ENCODE measurements at regions not wholly inside any gene's neighbourhood (a gene's known extent, or its start where the extent isn't known, plus 50 kb on each side); places are given as distances from the start of the nearest gene placed in this dataset.

GRCh38 chr19:31681121-31681520, 331.9 kb upstream of the TSHZ3 start:
- Mint-ChIP-seq H3K36me3 (no peaks in the 10 kb centered on the region), H3K9me3 (peaks cover 23% of the 10 kb centered on the region), H3K27me3 (peaks cover 2% of the 10 kb centered on the region), H3K4me3 (no peak overlapping the region), H3K27ac (no peak overlapping the region), H3K4me1 (no peaks in the 10 kb centered on the region)

- Mint-ChIP-seq H3K27ac (no peak overlapping the region), H3K4me1 (no peaks in the 10 kb centered on the region), H3K9me3 (no peaks in the 10 kb centered on the region), H3K4me3 (no peak overlapping the region), H3K36me3 (no peaks in the 10 kb centered on the region), H3K27me3 (no peaks in the 10 kb centered on the region)
Measured at GRCh38 chr19:31693131-31693932, 344.1 kb upstream of the TSHZ3 start.

- no peaks in the 10 kb centered on the region for H3K4me1 Mint-ChIP-seq
- H3K27me3 Mint-ChIP-seq = no peaks in the 10 kb centered on the region
- no peak overlapping the region for H3K4me3 Mint-ChIP-seq
- H3K9me3 Mint-ChIP-seq = no peaks in the 10 kb centered on the region
- no peak overlapping the region for H3K27ac Mint-ChIP-seq
- no peaks in the 10 kb centered on the region for H3K36me3 Mint-ChIP-seq
Measured at GRCh38 chr19:31693933-31694269, 344.7 kb upstream of the TSHZ3 start.

GRCh38 chr19:31694761-31695160, 345.5 kb upstream of the TSHZ3 start:
- no peaks in the 10 kb centered on the region for H3K27me3 Mint-ChIP-seq

GRCh38 chr19:31699421-31699820, 350.2 kb upstream of the TSHZ3 start:
- Mint-ChIP-seq H3K27me3 (peaks cover 1% of the 10 kb centered on the region), H3K36me3 (no peaks in the 10 kb centered on the region), H3K27ac (no peak overlapping the region), H3K9me3 (peaks cover 7% of the 10 kb centered on the region), H3K4me3 (no peak overlapping the region), H3K4me1 (no peaks in the 10 kb centered on the region)

More at GRCh38 chr19:31694761-31695160, 345.5 kb upstream of the TSHZ3 start:
- Mint-ChIP-seq H3K27ac (no peak overlapping the region), H3K4me1 (no peaks in the 10 kb centered on the region), H3K9me3 (no peaks in the 10 kb centered on the region), H3K4me3 (no peak overlapping the region), H3K36me3 (no peaks in the 10 kb centered on the region)

- Mint-ChIP-seq H3K9me3 (peaks cover 7% of the 10 kb centered on the region), H3K4me1 (no peaks in the 10 kb centered on the region), H3K27ac (no peak overlapping the region), H3K4me3 (no peak overlapping the region), H3K36me3 (no peaks in the 10 kb centered on the region), H3K27me3 (peaks cover 1% of the 10 kb centered on the region)
Measured at GRCh38 chr19:31701146-31701545, 351.9 kb upstream of the TSHZ3 start.

- H3K4me3 Mint-ChIP-seq = no peak overlapping the region
- H3K36me3 Mint-ChIP-seq = no peaks in the 10 kb centered on the region
- peaks cover 7% of the 10 kb centered on the region for H3K9me3 Mint-ChIP-seq
Measured at GRCh38 chr19:31705656-31706055, 356.4 kb upstream of the TSHZ3 start.

GRCh38 chr19:31706131-31706530, 356.9 kb upstream of the TSHZ3 start:
- H3K27me3 Mint-ChIP-seq = no peaks in the 10 kb centered on the region
- H3K4me1 Mint-ChIP-seq = no peaks in the 10 kb centered on the region
- no peaks in the 10 kb centered on the region for H3K36me3 Mint-ChIP-seq

More at GRCh38 chr19:31705656-31706055, 356.4 kb upstream of the TSHZ3 start:
- Mint-ChIP-seq H3K4me1 (no peaks in the 10 kb centered on the region), H3K27ac (no peak overlapping the region), H3K27me3 (peaks cover 1% of the 10 kb centered on the region)

GRCh38 chr19:31706691-31707620, 357.7 kb upstream of the TSHZ3 start:
- H3K9me3 Mint-ChIP-seq = peaks cover 7% of the 10 kb centered on the region
- H3K4me3 Mint-ChIP-seq = no peak overlapping the region
- no peak overlapping the region for H3K27ac Mint-ChIP-seq
- no peaks in the 10 kb centered on the region for H3K4me1 Mint-ChIP-seq
- no peaks in the 10 kb centered on the region for H3K27me3 Mint-ChIP-seq
- H3K36me3 Mint-ChIP-seq = no peaks in the 10 kb centered on the region

More at GRCh38 chr19:31706131-31706530, 356.9 kb upstream of the TSHZ3 start:
- Mint-ChIP-seq H3K4me3 (no peak overlapping the region), H3K27ac (no peak overlapping the region), H3K9me3 (peaks cover 7% of the 10 kb centered on the region)

GRCh38 chr19:31708520-31708919, 359.3 kb upstream of the TSHZ3 start:
- Mint-ChIP-seq H3K4me3 (no peak overlapping the region), H3K4me1 (no peaks in the 10 kb centered on the region), H3K27me3 (no peaks in the 10 kb centered on the region), H3K36me3 (no peaks in the 10 kb centered on the region), H3K27ac (no peak overlapping the region), H3K9me3 (peaks cover 3% of the 10 kb centered on the region)

GRCh38 chr19:31709476-31709875, 360.2 kb upstream of the TSHZ3 start:
- no peaks in the 10 kb centered on the region for H3K36me3 Mint-ChIP-seq
- H3K4me3 Mint-ChIP-seq = no peak overlapping the region

GRCh38 chr19:31715249-31715945, 366.2 kb upstream of the TSHZ3 start:
- Mint-ChIP-seq H3K36me3 (no peaks in the 10 kb centered on the region), H3K27me3 (no peaks in the 10 kb centered on the region), H3K27ac (no peak overlapping the region), H3K9me3 (no peaks in the 10 kb centered on the region), H3K4me1 (no peaks in the 10 kb centered on the region), H3K4me3 (no peak overlapping the region)

More at GRCh38 chr19:31709476-31709875, 360.2 kb upstream of the TSHZ3 start:
- no peaks in the 10 kb centered on the region for H3K9me3 Mint-ChIP-seq
- H3K27me3 Mint-ChIP-seq = no peaks in the 10 kb centered on the region
- no peak overlapping the region for H3K27ac Mint-ChIP-seq
- H3K4me1 Mint-ChIP-seq = no peaks in the 10 kb centered on the region

GRCh38 chr19:31716826-31717225, 367.6 kb upstream of the TSHZ3 start:
- no peak overlapping the region for H3K4me3 Mint-ChIP-seq
- no peaks in the 10 kb centered on the region for H3K9me3 Mint-ChIP-seq
- H3K4me1 Mint-ChIP-seq = no peaks in the 10 kb centered on the region
- H3K27me3 Mint-ChIP-seq = no peaks in the 10 kb centered on the region
- no peaks in the 10 kb centered on the region for H3K36me3 Mint-ChIP-seq
- H3K27ac Mint-ChIP-seq = no peak overlapping the region

- H3K36me3 Mint-ChIP-seq = no peaks in the 10 kb centered on the region
- H3K27me3 Mint-ChIP-seq = no peaks in the 10 kb centered on the region
- H3K4me1 Mint-ChIP-seq = no peaks in the 10 kb centered on the region
- no peak overlapping the region for H3K27ac Mint-ChIP-seq
- no peak overlapping the region for H3K4me3 Mint-ChIP-seq
- no peaks in the 10 kb centered on the region for H3K9me3 Mint-ChIP-seq
Measured at GRCh38 chr19:31717269-31717923, 368.2 kb upstream of the TSHZ3 start.

GRCh38 chr19:31718032-31718431, 368.8 kb upstream of the TSHZ3 start:
- H3K27ac Mint-ChIP-seq = no peak overlapping the region

More at GRCh38 chr19:31718032-31718431, 368.8 kb upstream of the TSHZ3 start:
- no peak overlapping the region for H3K4me3 Mint-ChIP-seq
- no peaks in the 10 kb centered on the region for H3K9me3 Mint-ChIP-seq
- no peaks in the 10 kb centered on the region for H3K4me1 Mint-ChIP-seq
- no peaks in the 10 kb centered on the region for H3K36me3 Mint-ChIP-seq
- no peaks in the 10 kb centered on the region for H3K27me3 Mint-ChIP-seq
